ENCODE measurements at regions not wholly inside any gene's neighbourhood (a gene's known extent, or its start where the extent isn't known, plus 50 kb on each side); places are given as distances from the start of the nearest gene placed in this dataset.

- DNase-seq (ENCODE audit: low read depth, low spot score): no peak
- TF ChIP-seq EZH2 (IDR thresholded peaks at IDR 0.05): no peak
- TF ChIP-seq POLR2AphosphoS5 (IDR thresholded peaks at IDR 0.05; ENCODE audit: borderline replicate concordance, low read depth, low read length): no peak
- no peak for TF ChIP-seq FOXP2 (optimal IDR thresholded peaks at IDR 0.05; ENCODE audit: control extremely low read depth, extremely low read length, insufficient read depth)
- H3K9me3 ChIP-seq (ENCODE audit: low read depth, low read length): no peaks in the 10 kb centered on the region
These were observed 168.4 kb upstream of the FSTL4 start for GRCh38 chr5:133780619-133781280.

GRCh38 chr5:133779828-133780475, 167.6 kb upstream of the FSTL4 start:
- H3K4me3 ChIP-seq: no peak overlapping the region
- no peak for DNase-seq (ENCODE audit: low read depth, low spot score)
- TF ChIP-seq FOXP2 (optimal IDR thresholded peaks at IDR 0.05; ENCODE audit: control extremely low read depth, extremely low read length, insufficient read depth) (no peak), POLR2AphosphoS5 (IDR thresholded peaks at IDR 0.05; ENCODE audit: borderline replicate concordance, low read depth, low read length) (no peak), EZH2 (IDR thresholded peaks at IDR 0.05) (no peak)
- no peak overlapping the region for H3K9ac ChIP-seq (ENCODE audit: insufficient read length)
- no peaks in the 10 kb centered on the region for H3K36me3 ChIP-seq (ENCODE audit: insufficient read depth, low read length)
- H3K9me3 ChIP-seq (ENCODE audit: low read depth, low read length): no peaks in the 10 kb centered on the region
- no peak overlapping the region for H3K27ac ChIP-seq

More at GRCh38 chr5:133780619-133781280, 168.4 kb upstream of the FSTL4 start:
- no peak overlapping the region for H3K27ac ChIP-seq
- no peaks in the 10 kb centered on the region for H3K36me3 ChIP-seq (ENCODE audit: insufficient read depth, low read length)
- no peak overlapping the region for H3K9ac ChIP-seq (ENCODE audit: insufficient read length)
- no peak overlapping the region for H3K4me3 ChIP-seq

- Histone ChIP-seq H3K27ac (no peak overlapping the region), H3K4me3 (no peak overlapping the region), H3K9me3 (ENCODE audit: low read depth, low read length) (no peaks in the 10 kb centered on the region), H3K9ac (ENCODE audit: insufficient read length) (no peak overlapping the region), H3K36me3 (ENCODE audit: insufficient read depth, low read length) (no peaks in the 10 kb centered on the region)
- DNase-seq (ENCODE audit: low read depth, low spot score): no peak
- TF ChIP-seq POLR2AphosphoS5 (IDR thresholded peaks at IDR 0.05; ENCODE audit: borderline replicate concordance, low read depth, low read length) (no peak), FOXP2 (optimal IDR thresholded peaks at IDR 0.05; ENCODE audit: control extremely low read depth, extremely low read length, insufficient read depth) (no peak), EZH2 (IDR thresholded peaks at IDR 0.05) (no peak)
These were observed 166.3 kb upstream of the FSTL4 start for GRCh38 chr5:133778636-133779035.

- DNase-seq (ENCODE audit: low read depth, low spot score): no peak
- TF ChIP-seq FOXP2 (optimal IDR thresholded peaks at IDR 0.05; ENCODE audit: control extremely low read depth, extremely low read length, insufficient read depth) (no peak), POLR2AphosphoS5 (IDR thresholded peaks at IDR 0.05; ENCODE audit: borderline replicate concordance, low read depth, low read length) (no peak), EZH2 (IDR thresholded peaks at IDR 0.05) (no peak)
- Histone ChIP-seq H3K9ac (ENCODE audit: insufficient read length) (no peak overlapping the region), H3K4me3 (no peak overlapping the region), H3K27ac (no peak overlapping the region), H3K36me3 (ENCODE audit: insufficient read depth, low read length) (no peaks in the 10 kb centered on the region), H3K9me3 (ENCODE audit: low read depth, low read length) (no peaks in the 10 kb centered on the region)
These were observed 165.6 kb upstream of the FSTL4 start for GRCh38 chr5:133777951-133778350.

- H3K27ac ChIP-seq: no peak overlapping the region
- DNase-seq (ENCODE audit: low read depth, low spot score): no peak
- H3K9ac ChIP-seq (ENCODE audit: insufficient read length): no peak overlapping the region
- no peak for TF ChIP-seq POLR2AphosphoS5 (IDR thresholded peaks at IDR 0.05; ENCODE audit: borderline replicate concordance, low read depth, low read length)
- no peak for TF ChIP-seq EZH2 (IDR thresholded peaks at IDR 0.05)
- TF ChIP-seq FOXP2 (optimal IDR thresholded peaks at IDR 0.05; ENCODE audit: control extremely low read depth, extremely low read length, insufficient read depth): no peak
- H3K9me3 ChIP-seq (ENCODE audit: low read depth, low read length): no peaks in the 10 kb centered on the region
- no peak overlapping the region for H3K4me3 ChIP-seq
- no peaks in the 10 kb centered on the region for H3K36me3 ChIP-seq (ENCODE audit: insufficient read depth, low read length)
These were observed 163.4 kb upstream of the FSTL4 start for GRCh38 chr5:133775584-133776304.

- DNase-seq (ENCODE audit: low read depth, low spot score): no peak
- no peak for TF ChIP-seq FOXP2 (optimal IDR thresholded peaks at IDR 0.05; ENCODE audit: control extremely low read depth, extremely low read length, insufficient read depth)
- Histone ChIP-seq H3K4me3 (no peak overlapping the region), H3K36me3 (ENCODE audit: insufficient read depth, low read length) (no peaks in the 10 kb centered on the region), H3K9ac (ENCODE audit: insufficient read length) (no peak overlapping the region), H3K27ac (no peak overlapping the region), H3K9me3 (ENCODE audit: low read depth, low read length) (no peaks in the 10 kb centered on the region)
These were observed 161.2 kb upstream of the FSTL4 start for GRCh38 chr5:133773247-133774202.

GRCh38 chr5:133769842-133770241, 157.5 kb upstream of the FSTL4 start:
- H3K4me3 ChIP-seq: no peak overlapping the region
- H3K9me3 ChIP-seq (ENCODE audit: low read depth, low read length): no peaks in the 10 kb centered on the region
- DNase-seq (ENCODE audit: low read depth, low spot score): no peak
- no peak overlapping the region for H3K9ac ChIP-seq (ENCODE audit: insufficient read length)
- no peak for TF ChIP-seq FOXP2 (optimal IDR thresholded peaks at IDR 0.05; ENCODE audit: control extremely low read depth, extremely low read length, insufficient read depth)
- TF ChIP-seq EZH2 (IDR thresholded peaks at IDR 0.05): no peak
- TF ChIP-seq POLR2AphosphoS5 (IDR thresholded peaks at IDR 0.05; ENCODE audit: borderline replicate concordance, low read depth, low read length): no peak
- no peak overlapping the region for H3K27ac ChIP-seq
- H3K36me3 ChIP-seq (ENCODE audit: insufficient read depth, low read length): no peaks in the 10 kb centered on the region
